NCI-H748 (cell line): ENCODE measurements at regions not wholly inside any gene's neighbourhood (a gene's known extent, or its start where the extent isn't known, plus 50 kb on each side); places are given as distances from the start of the nearest gene placed in this dataset.

Experiments used
- DNase-seq: peaks from one replicate; lab custom pipeline; 2025; ENCODE audit not compliant: unreplicated experiment; lab: John Stamatoyannopoulos, UW

GRCh38 chr5:58357799-58358500 is 101.9 kb downstream of the PLK2 start:
- DNase-seq = no peak

GRCh38 chr5:58357121-58357520 is 102.8 kb downstream of the PLK2 start:
- no peak for DNase-seq

- no peak for DNase-seq
Observed at GRCh38 chr5:58356662-58357061, 103.2 kb downstream of the PLK2 start.

GRCh38 chr5:58354827-58355226 is 105.1 kb downstream of the PLK2 start:
- no peak for DNase-seq

- DNase-seq = no peak
Observed at GRCh38 chr5:58353992-58354391, 105.9 kb downstream of the PLK2 start.

GRCh38 chr5:58351190-58351589 is 108.7 kb downstream of the PLK2 start:
- DNase-seq = no peak

GRCh38 chr5:58348996-58349728 is 110.7 kb downstream of the PLK2 start:
- DNase-seq = no peak

GRCh38 chr5:58346041-58346440 is 113.8 kb downstream of the PLK2 start:
- DNase-seq = no peak

- DNase-seq = no peak
Observed at GRCh38 chr5:58341476-58341875, 118.4 kb downstream of the PLK2 start.

GRCh38 chr5:58335518-58335917 is 124.4 kb downstream of the PLK2 start:
- no peak for DNase-seq

GRCh38 chr5:58334035-58334434 is 125.9 kb downstream of the PLK2 start:
- no peak for DNase-seq

- DNase-seq = no peak
Observed at GRCh38 chr5:58330781-58331180, 129.1 kb downstream of the PLK2 start.

- DNase-seq = no peak
Observed at GRCh38 chr5:58327289-58327688, 132.6 kb downstream of the PLK2 start.

GRCh38 chr5:58326022-58326421 is 133.9 kb downstream of the PLK2 start:
- DNase-seq = no peak

GRCh38 chr5:58322453-58322852 is 137.4 kb downstream of the PLK2 start:
- no peak for DNase-seq

- no peak for DNase-seq
Observed at GRCh38 chr5:58318468-58318867, 141.4 kb downstream of the PLK2 start.

GRCh38 chr5:58317808-58318207 is 142.1 kb downstream of the PLK2 start:
- DNase-seq = no peak

GRCh38 chr5:58317009-58317408 is 142.9 kb downstream of the PLK2 start:
- DNase-seq = no peak

GRCh38 chr5:58315794-58316193 is 144.1 kb downstream of the PLK2 start:
- no peak for DNase-seq

GRCh38 chr5:58314356-58315210 is 145.3 kb downstream of the PLK2 start:
- no peak for DNase-seq

- DNase-seq = no peak
Observed at GRCh38 chr5:58312299-58312698, 147.6 kb downstream of the PLK2 start.

GRCh38 chr5:58311526-58311925 is 148.4 kb downstream of the PLK2 start:
- no peak for DNase-seq
